Ishikawa (cell line): ENCODE measurements at regions not wholly inside any gene's neighbourhood (a gene's known extent, or its start where the extent isn't known, plus 50 kb on each side); places are given as distances from the start of the nearest gene placed in this dataset.

Experiments used
- CEBPB ChIP-seq: IDR thresholded peaks from 2 replicates; pipeline ENCODE4 v1.6.1; 2012
- CREB1 ChIP-seq: IDR thresholded peaks from 2 replicates; pipeline ENCODE4 v1.6.1; 2012; ENCODE audit warnings: low read depth
- EGR1 ChIP-seq: IDR thresholded peaks from 2 replicates; pipeline ENCODE4 v1.6.1; 2012
- EP300 ChIP-seq: IDR thresholded peaks from 2 replicates; pipeline ENCODE4 v1.6.1; 2012; ENCODE audit warnings: borderline replicate concordance
- FOXM1 ChIP-seq: IDR thresholded peaks from 2 replicates; pipeline ENCODE4 v1.6.1; 2012; ENCODE audit warnings: low read depth, borderline replicate concordance
- NFIC ChIP-seq: IDR thresholded peaks from 2 replicates; pipeline ENCODE4 v1.6.1; 2012
- RAD21 ChIP-seq: IDR thresholded peaks from 2 replicates; pipeline ENCODE4 v1.6.1; 2012; ENCODE audit warnings: low read depth
- TAF1 ChIP-seq: IDR thresholded peaks from 2 replicates; pipeline ENCODE4 v1.6.1; 2012; ENCODE audit warnings: low read depth, mild to moderate bottlenecking
- TCF12 ChIP-seq: IDR thresholded peaks from 2 replicates; pipeline ENCODE4 v1.6.1; 2012; ENCODE audit warnings: low read depth
- TEAD4 ChIP-seq: IDR thresholded peaks from 2 replicates; pipeline ENCODE4 v1.6.1; 2012
- USF1 ChIP-seq: IDR thresholded peaks from 2 replicates; pipeline ENCODE4 v1.6.1; 2012
- YY1 ChIP-seq: IDR thresholded peaks from 2 replicates; pipeline ENCODE4 v1.6.1; 2012; ENCODE audit warnings: low read depth
- ZBTB7A ChIP-seq: IDR thresholded peaks from 2 replicates; pipeline ENCODE4 v1.6.1; 2012; ENCODE audit warnings: low read depth
- TF ChIP-seq, protein P1 (sequence below): IDR thresholded peaks from 2 replicates; pipeline ENCODE4 v1.6.1; 2012
- TF ChIP-seq, protein P2 (sequence below): IDR thresholded peaks from 2 replicates; pipeline ENCODE4 v1.6.1; 2012; ENCODE audit warnings: low read depth, mild to moderate bottlenecking

- TF ChIP-seq TEAD4 (no peak), YY1 (no peak), EGR1 (no peak), TAF1 (no peak), FOXM1 (no peak)
Observed at GRCh38 chr15:58374147-58374546, 57.6 kb upstream of the LIPC start.

GRCh38 chr15:58377193-58377592 is 54.6 kb upstream of the LIPC start:
- TF ChIP-seq YY1 (no peak), CEBPB (no peak), RAD21 (no peak), EGR1 (no peak), ZBTB7A (no peak), USF1 (no peak), NFIC (no peak), CREB1 (no peak), FOXM1 (no peak), TCF12 (no peak), TEAD4 (no peak), EP300 (no peak)
- TF ChIP-seq, protein P1, sequence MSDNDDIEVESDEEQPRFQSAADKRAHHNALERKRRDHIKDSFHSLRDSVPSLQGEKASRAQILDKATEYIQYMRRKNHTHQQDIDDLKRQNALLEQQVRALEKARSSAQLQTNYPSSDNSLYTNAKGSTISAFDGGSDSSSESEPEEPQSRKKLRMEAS = no peak

- TF ChIP-seq CEBPB (no peak), TAF1 (no peak), TCF12 (no peak), EP300 (no peak), EGR1 (no peak), TEAD4 (no peak)
- TF ChIP-seq, protein P2, sequence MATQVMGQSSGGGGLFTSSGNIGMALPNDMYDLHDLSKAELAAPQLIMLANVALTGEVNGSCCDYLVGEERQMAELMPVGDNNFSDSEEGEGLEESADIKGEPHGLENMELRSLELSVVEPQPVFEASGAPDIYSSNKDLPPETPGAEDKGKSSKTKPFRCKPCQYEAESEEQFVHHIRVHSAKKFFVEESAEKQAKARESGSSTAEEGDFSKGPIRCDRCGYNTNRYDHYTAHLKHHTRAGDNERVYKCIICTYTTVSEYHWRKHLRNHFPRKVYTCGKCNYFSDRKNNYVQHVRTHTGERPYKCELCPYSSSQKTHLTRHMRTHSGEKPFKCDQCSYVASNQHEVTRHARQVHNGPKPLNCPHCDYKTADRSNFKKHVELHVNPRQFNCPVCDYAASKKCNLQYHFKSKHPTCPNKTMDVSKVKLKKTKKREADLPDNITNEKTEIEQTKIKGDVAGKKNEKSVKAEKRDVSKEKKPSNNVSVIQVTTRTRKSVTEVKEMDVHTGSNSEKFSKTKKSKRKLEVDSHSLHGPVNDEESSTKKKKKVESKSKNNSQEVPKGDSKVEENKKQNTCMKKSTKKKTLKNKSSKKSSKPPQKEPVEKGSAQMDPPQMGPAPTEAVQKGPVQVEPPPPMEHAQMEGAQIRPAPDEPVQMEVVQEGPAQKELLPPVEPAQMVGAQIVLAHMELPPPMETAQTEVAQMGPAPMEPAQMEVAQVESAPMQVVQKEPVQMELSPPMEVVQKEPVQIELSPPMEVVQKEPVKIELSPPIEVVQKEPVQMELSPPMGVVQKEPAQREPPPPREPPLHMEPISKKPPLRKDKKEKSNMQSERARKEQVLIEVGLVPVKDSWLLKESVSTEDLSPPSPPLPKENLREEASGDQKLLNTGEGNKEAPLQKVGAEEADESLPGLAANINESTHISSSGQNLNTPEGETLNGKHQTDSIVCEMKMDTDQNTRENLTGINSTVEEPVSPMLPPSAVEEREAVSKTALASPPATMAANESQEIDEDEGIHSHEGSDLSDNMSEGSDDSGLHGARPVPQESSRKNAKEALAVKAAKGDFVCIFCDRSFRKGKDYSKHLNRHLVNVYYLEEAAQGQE = no peak
- TF ChIP-seq, protein P1 = no peak
Observed at GRCh38 chr15:58378241-58379085, 53.3 kb upstream of the LIPC start.

GRCh38 chr15:58380280-58380945 is 51.4 kb upstream of the LIPC start:
- TF ChIP-seq TEAD4 (no peak), TCF12 (no peak), FOXM1 (no peak), EP300 (no peak), NFIC (no peak), USF1 (no peak), TAF1 (no peak), CREB1 (no peak), CEBPB (no peak), YY1 (no peak), ZBTB7A (no peak), EGR1 (no peak), RAD21 (no peak)
- TF ChIP-seq, protein P2 = no peak
- TF ChIP-seq, protein P1 = no peak

- no peak for TF ChIP-seq EGR1
- no peak for TF ChIP-seq EP300
- no peak for TF ChIP-seq ZBTB7A
- no peak for TF ChIP-seq YY1
- no peak for TF ChIP-seq CREB1
- TF ChIP-seq, protein P2 = no peak
- TF ChIP-seq NFIC = no peak
Observed at GRCh38 chr15:58381697-58382096, 50.1 kb upstream of the LIPC start.
